HG03439 (cell line): ENCODE measurements at regions not wholly inside any gene's neighbourhood (a gene's known extent, or its start where the extent isn't known, plus 50 kb on each side); places are given as distances from the start of the nearest gene placed in this dataset.

ENCODE experiments used
- ATAC-seq: cut with Tn5 transposase; IDR thresholded peaks from one replicate; pipeline ENCODE4 v1.9.1; 2021; ENCODE audit warnings: mild to moderate bottlenecking, moderate library complexity; ENCODE audit not compliant: unreplicated experiment

GRCh38 chr20:39394461-39394860 lies 432.3 kb downstream of the DHX35 start:
- ATAC-seq: no peak

DNA sequence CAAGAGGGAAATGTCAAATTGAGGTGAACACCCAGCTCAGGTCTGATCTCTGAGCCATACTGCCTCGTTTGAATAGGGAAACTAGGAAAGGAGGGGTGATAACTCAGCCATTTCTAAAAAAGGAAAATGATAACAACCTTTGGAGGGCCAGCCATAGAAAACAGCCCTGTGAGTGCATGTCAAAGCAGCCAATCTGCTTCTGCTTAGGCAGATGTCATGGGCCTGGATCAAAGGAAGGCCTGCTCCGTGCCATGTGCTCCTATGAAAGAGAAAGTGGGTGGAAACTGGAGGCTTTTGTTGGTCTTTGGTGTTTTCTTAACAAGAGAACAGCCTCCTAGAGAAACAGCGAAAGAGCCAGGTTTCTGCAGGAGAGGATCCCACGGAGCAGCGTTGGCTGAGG lies 428.0 kb downstream of the DHX35 start:
- ATAC-seq: no peak

DNA sequence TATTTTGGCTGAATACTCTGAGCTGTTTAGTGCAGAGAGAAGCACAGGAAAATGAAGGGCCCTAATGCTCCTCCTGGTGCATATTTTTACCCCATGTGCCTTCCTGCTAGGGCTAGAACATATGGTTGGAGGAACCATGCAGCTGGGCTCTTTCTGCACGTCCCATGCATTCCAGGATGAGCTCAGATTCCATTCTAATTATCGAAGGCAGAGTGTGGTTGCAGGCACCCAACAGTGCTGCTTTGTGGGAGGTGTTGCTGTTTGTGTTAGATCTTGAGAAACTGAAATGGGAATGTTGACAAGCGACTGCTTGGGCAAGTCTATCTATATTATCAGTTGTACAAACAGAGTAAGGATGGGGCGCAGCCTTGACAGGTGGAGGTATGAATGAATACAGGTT lies 419.5 kb downstream of the DHX35 start:
- no peak for ATAC-seq

DNA sequence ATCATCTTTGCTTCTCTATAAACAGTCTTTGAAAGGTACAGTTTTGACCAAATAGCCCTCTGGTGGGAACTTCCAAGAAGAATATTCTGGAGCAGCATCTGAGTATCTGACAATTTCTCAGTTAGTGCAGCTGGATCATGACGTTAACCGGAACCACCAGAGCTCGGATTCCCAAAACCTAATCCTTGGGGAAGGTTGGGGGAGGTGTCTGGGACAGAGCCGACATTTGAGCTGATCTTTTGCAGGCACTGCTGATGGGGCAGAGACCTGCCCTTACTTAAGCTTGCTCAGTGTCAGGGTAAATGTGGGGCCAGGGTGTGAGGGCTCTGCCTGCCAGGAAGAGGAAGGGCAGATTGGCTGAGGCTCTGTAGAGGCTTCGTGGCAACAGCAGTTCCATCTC lies 416.6 kb downstream of the DHX35 start:
- ATAC-seq: no peak

DNA sequence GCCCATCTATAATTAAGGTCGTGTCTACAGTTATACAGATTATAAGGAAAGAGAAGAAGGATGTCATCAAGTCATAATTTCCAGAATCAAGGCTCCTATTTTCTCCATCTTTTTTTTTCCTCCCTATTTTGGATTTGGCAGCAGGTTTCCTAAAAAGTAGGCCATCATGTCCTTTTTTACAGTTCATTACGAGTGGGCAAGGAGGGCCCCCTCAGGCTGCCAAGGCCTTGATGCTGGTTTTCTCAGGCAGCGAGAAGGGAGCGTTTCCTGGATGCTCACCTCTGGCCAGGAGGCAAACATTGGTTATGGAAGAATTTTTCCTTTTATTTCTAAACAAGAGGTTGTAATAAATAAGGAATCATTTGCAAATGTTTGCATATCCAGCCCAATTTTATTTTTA lies 414.6 kb downstream of the DHX35 start:
- no peak for ATAC-seq

DNA sequence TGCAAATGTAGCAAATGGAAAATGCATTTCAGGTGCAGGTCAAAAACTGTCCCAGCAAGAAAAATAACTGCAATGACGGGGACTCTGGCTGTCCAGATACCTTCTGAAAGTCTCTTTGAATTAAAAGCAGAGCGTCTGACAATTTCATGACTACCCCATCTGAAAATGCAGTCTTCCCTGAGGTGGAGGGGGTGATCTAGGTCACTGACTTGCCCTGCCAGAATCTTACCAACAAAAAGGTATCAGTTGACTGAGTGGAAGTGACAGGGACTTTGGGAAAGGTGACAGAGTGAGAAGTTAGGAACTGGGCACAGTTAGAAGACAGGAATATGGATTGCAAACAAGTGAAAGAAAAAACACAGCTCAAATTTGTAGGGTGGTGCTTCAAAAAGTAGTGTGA lies 402.2 kb downstream of the DHX35 start:
- no peak for ATAC-seq

DNA sequence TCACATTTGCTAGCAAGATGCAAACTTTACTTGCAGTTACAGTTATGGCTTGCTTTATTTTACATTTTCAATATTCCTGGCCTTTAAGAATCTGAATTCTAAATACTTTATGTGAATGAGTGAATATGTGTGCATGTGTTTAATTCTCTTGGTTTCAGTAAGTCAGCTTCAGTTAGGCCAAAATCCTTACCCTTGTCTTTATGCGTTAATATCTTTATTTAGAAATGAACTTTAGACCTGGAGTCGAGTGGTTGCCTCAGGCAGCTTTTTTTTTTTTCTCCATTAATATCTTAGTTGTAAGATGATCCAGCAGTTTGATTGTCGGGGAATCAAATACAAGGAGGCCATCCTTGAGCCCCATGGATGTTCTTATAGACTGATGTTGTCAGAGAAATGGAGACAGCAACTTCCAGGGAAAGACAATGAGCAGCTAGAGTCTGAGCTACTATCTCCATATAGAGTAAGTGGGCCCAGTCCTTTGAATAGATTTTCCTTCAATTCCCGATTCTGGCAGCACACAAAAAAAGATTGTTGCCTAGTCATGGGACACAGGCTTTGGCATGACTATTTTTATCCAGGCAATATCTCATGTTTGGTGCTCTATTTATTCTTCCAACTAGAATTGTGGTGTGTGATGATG lies 398.0 kb downstream of the DHX35 start:
- no peak for ATAC-seq

GRCh38 chr20:39358052-39358451 lies 395.9 kb downstream of the DHX35 start:
- no peak for ATAC-seq

GRCh38 chr20:39356908-39357307 lies 394.8 kb downstream of the DHX35 start:
- no peak for ATAC-seq

- ATAC-seq: no peak
These were observed 387.1 kb downstream of the DHX35 start for GRCh38 chr20:39349240-39349639.

DNA sequence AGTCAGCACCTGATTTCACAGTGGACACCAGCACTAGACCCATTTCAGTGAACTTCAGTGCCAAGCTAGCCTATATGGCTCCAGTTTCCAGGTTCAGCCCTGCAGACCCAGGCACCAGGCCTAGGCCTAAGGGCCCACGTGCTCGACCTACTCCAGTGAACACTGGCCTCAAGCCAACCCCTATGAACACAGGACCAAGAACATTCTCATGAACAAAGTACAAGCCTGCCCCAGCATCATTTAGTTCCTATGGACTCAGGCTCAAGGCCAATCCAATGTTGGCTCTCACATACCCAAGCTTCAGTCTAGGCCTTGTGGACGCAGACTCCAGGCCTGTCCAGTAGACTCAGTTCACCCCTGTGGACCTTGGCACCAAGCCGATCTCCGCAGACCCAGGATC lies 385.5 kb downstream of the DHX35 start:
- no peak for ATAC-seq

DNA sequence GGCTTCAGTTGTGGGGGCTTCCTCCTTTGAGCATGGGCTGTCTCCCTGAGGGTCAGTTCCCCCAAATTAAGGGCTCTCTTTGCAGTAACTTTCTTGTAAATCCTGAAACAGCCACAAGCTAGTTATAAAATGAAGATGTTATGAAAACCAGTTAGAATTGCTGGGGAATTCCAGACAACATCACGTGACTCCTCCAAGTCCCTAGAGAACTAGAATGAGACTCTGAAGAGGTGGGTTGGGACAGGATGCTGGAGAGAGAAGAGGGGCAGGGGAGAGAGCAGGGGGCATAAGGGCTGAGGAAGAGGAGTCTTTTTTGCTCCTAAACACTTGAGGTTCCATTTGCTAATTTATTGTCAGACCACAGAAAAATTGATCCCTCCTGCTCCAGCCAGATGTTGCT lies 380.3 kb downstream of the DHX35 start:
- no peak for ATAC-seq

DNA sequence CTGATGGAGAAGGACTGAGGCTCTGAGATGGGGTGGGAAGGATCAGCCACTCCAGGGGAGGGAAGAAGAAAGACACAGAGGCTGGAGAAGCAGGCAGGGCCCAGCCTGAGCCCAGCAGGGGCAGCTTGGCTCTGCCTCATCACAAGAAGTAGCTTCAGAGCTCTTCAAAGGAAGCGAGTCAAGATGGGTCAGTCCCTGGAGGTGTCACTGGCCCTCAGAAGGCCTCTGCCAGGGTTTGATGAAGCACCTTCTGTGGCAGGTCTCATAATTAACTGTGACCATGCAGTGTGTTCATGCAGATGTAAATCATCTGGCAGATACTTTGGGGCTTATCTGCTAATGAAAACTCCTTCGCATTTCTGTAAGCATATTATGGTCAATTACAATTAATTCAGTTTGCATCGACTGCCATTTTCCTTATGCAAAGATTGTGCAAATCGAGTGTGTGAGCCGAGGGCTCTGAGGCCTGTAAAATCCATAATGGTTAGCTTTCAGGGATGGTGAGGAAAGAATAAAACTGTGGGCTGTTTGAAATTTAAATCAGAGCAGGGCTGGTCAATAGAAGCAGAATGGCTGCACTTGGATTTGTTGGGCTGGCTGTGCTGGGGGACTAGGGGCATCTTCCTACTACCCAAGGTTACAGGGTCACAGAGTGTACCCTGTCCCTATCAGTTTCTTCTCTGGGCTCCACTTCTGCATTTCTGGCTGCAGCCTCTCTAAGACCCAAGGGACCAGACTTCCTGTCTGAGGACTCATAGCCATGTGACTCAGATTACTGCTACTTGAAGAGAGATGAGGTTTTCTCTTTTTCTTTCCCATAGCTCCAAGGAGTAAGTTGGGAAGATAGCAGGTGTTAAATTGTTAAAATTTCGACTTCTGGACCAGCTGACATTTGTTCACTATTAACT lies 376.6 kb downstream of the DHX35 start:
- peak; percentile 75 for ATAC-seq

DNA sequence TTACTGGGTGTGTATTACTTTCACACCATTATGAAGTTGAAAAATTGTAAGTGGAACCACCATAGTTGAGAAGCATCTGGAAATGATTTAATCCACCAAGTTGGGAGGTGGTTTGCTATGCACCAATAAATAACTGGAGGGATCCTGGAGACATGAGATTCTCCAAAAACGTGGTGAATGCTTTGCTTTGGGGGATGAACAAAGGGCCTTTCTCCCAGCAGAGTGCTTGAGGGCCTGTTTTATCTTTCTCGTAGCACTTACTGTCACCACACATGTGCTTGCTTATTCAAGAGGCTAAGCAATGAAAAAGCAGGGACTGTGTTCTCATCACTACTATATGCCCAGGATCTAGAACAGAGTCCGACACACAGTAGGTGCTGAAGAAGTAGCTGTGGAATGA lies 371.1 kb downstream of the DHX35 start:
- ATAC-seq: no peak

DNA sequence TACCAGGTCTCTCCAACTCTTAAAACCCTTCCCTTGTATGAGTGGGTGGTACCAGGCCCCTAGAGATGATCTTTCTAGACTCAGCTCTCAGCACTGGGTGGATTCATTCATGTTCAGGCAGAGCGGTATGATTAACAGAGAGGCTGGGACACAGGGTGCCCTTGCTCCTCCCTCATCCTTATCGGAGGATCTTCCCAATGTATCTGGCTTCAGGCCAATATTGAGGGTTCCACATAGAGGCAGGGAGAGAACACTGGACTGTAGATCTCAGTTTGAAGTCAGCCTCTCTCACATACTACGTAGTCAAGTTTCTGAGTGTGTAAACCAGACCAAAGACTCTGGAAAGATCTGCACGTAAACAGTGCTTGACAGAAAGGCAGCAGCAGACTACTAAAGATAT lies 366.2 kb downstream of the DHX35 start:
- no peak for ATAC-seq

DNA sequence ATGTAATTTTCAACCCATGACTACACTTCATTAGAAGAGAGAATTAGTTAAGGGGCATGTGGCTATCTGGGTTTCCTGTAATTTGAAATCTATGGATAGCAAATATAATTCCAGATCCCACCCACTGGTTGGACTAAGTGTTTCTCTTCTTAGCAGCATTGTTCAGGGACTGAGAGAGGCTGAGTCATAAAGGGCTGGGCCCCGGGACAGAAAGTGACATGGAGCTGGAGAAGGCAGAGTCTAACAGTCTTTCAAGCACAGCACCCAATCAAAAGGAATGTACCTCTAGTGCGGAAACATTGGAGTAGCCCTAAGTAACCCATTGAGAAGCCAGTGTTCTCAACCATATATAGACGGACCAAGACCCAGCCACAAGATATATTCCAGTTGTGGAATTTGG lies 363.9 kb downstream of the DHX35 start:
- ATAC-seq: no peak

DNA sequence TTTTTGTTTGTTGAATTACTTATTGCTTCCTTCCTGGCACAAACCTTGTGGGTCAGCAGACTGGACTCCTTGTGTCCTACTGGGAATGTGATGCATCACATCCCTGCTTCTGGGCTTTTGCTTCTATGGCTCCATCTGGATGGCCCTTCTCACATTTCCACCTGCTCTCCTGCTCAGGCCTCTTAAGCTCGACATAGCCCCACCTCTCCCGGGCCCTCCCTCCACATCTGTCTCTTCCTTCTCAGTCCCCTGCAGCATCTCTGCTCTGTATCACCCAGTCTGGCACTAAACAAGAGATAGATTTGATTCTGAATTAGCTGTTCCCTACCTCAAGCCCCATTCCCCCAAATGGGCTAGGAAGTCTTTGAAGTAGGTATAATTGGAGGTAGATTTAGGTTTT lies 356.8 kb downstream of the DHX35 start:
- ATAC-seq: no peak

GRCh38 chr20:39312676-39313075 lies 350.5 kb downstream of the DHX35 start:
- ATAC-seq: no peak

- ATAC-seq: no peak
These were observed 349.8 kb downstream of the DHX35 start for GRCh38 chr20:39311851-39312506.

- no peak for ATAC-seq
These were observed 348.3 kb downstream of the DHX35 start for GRCh38 chr20:39310363-39310995.

- ATAC-seq: no peak
These were observed 347.3 kb downstream of the DHX35 start for GRCh38 chr20:39309458-39309857.
